ENCODE measurements at regions not wholly inside any gene's neighbourhood (a gene's known extent, or its start where the extent isn't known, plus 50 kb on each side); places are given as distances from the start of the nearest gene placed in this dataset.
"Not testable (repeated sequence)": the region's sequence is repeated elsewhere in the genome, so short reads cannot be mapped to it uniquely, and the experiment has no call there.

GRCh38 chr11:45385844-45386243, 99.7 kb upstream of the SYT13 start:
- DNase-seq (ENCODE audit: low read depth) = no peak
- in situ Hi-C loops (cut with HindIII; ENCODE audit: low pct_unique_long_range_greater_than_20kb, low sequenced_read_pairs) = no loop called here

GRCh38 chr11:45385423-45385822, 99.3 kb upstream of the SYT13 start:
- DNase-seq (ENCODE audit: low read depth) = no peak
- in situ Hi-C loops (cut with HindIII; ENCODE audit: low pct_unique_long_range_greater_than_20kb, low sequenced_read_pairs) = no loop called here

GRCh38 chr11:45384711-45385241, 98.6 kb upstream of the SYT13 start:
- DNase-seq (ENCODE audit: low read depth) = no peak
- in situ Hi-C loops (cut with HindIII; ENCODE audit: low pct_unique_long_range_greater_than_20kb, low sequenced_read_pairs) = no loop called here

DNA sequence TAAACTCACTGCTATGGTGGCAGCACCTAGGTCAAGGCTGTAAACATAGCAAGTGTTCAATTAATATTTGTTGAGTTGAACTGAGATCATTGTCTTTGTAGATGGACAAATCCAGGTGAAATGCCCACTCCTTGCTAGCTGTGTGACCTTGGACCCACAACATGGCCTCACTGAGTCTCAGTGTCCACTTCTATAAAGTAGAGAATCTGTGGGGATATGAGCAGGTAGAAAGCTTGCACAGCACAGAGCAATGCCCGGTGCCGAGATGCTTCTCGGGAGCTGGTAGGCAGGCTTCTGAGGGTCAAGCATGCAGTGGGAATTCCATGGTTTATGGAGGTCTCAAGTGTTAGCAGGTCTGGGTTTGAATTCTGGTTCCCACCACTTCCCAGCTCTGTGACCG, 97.9 kb upstream of the SYT13 start:
- in situ Hi-C loops (cut with HindIII; ENCODE audit: low pct_unique_long_range_greater_than_20kb, low sequenced_read_pairs) = no loop called here
- no peak for DNase-seq (ENCODE audit: low read depth)

DNA sequence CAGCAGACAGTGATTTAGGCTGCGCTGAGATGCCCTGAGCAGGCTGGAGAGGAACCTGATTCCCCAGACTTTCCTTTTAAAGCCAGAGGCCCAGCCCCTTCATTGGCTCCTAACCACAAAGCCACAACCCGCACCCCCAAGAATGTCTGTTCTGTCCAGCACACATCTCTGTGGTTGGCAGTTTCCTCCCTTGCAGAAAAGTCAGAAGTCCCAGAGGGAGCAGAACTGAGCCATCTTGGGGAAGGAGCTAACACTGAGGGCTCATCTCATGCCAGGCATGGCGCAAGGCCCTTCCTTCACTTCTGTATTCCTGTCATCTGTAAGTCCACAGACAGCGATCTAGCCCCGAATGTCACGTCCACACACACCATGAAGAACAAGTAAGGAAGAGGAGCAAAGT, 97.1 kb upstream of the SYT13 start:
- DNase-seq (ENCODE audit: low read depth) = no peak
- in situ Hi-C loops (cut with HindIII; ENCODE audit: low pct_unique_long_range_greater_than_20kb, low sequenced_read_pairs) = no loop called here

GRCh38 chr11:45382133-45382878, 96.2 kb upstream of the SYT13 start:
- in situ Hi-C loops (cut with HindIII; ENCODE audit: low pct_unique_long_range_greater_than_20kb, low sequenced_read_pairs) = no loop called here
- DNase-seq (ENCODE audit: low read depth) = no peak

DNA sequence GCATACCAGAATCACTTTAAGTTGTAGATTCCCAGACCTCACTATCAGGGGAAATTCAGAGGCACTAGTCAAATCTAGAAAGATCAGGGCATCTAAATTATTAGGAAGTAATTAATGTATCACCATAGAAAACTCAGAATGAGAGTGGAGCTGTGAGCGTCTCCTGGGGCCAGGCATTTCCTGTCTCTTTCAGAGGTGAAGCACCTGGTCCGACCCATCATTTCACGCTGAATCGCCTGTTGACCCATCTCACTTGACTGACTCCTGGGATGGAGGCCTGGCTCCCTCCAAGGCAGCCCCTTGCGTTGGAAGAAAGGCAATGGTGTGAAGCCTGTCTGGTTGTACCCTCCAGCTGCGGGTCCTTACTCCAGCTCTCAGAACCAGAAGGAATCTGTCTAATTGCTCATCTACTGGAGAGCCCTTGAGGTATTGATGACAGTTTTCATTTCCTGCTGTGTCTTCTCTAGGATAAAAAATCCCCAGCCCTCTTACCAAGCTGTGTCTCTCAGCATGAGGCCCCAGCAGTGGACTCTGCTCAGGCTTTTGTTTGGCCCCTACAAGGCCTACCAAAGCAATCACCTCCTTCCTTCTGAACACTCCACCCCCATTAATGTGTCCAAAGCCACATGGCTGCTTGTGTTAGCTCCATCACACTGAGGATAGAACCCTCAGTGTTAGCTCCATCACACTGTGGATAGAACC, 93.2 kb upstream of the SYT13 start:
- in situ Hi-C loops (cut with HindIII; ENCODE audit: low pct_unique_long_range_greater_than_20kb, low sequenced_read_pairs) = no loop called here
- no peak for DNase-seq (ENCODE audit: low read depth)

GRCh38 chr11:45378516-45378915, 92.4 kb upstream of the SYT13 start:
- in situ Hi-C loops (cut with HindIII; ENCODE audit: low pct_unique_long_range_greater_than_20kb, low sequenced_read_pairs) = no loop called here
- DNase-seq (ENCODE audit: low read depth) = no peak

GRCh38 chr11:45374653-45375059, 88.5 kb upstream of the SYT13 start:
- DNase-seq (ENCODE audit: low read depth) = no peak
- in situ Hi-C loops (cut with HindIII; ENCODE audit: low pct_unique_long_range_greater_than_20kb, low sequenced_read_pairs) = no loop called here

- no peak for DNase-seq (ENCODE audit: low read depth)
- in situ Hi-C loops (cut with HindIII; ENCODE audit: low pct_unique_long_range_greater_than_20kb, low sequenced_read_pairs) = no loop called here
Observed at GRCh38 chr11:45374130-45374529, 88.0 kb upstream of the SYT13 start.

- in situ Hi-C loops (cut with HindIII; ENCODE audit: low pct_unique_long_range_greater_than_20kb, low sequenced_read_pairs) = no loop called here
- no peak for DNase-seq (ENCODE audit: low read depth)
Observed at GRCh38 chr11:45373506-45374035, 87.4 kb upstream of the SYT13 start.

DNA sequence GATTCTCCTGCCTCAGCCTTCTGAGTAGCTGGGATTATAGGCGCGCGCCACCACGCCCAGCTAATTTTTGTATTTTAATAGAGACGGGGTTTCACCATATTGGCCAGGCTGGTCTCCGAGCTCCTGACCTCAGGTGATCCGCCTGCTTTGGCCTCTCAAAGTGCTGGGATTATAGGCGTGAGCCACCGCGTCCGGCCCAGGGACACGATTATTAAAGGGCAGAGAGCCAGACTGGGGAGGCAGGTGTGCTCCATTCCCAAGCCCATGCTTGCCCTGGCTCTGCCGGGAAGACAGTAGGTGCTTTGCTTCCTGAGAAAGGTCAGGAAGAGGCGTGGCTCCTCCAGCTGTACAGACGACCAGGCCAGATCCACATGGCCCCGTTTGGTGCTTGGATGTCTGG, 86.3 kb upstream of the SYT13 start:
- in situ Hi-C loops (cut with HindIII; ENCODE audit: low pct_unique_long_range_greater_than_20kb, low sequenced_read_pairs); DNase-seq (ENCODE audit: low read depth): not testable (repeated sequence)

- in situ Hi-C loops (cut with HindIII; ENCODE audit: low pct_unique_long_range_greater_than_20kb, low sequenced_read_pairs) = no loop called here
- peak; percentile 43 for DNase-seq (ENCODE audit: low read depth)
Observed at GRCh38 chr11:45371251-45372115, 85.3 kb upstream of the SYT13 start.

DNA sequence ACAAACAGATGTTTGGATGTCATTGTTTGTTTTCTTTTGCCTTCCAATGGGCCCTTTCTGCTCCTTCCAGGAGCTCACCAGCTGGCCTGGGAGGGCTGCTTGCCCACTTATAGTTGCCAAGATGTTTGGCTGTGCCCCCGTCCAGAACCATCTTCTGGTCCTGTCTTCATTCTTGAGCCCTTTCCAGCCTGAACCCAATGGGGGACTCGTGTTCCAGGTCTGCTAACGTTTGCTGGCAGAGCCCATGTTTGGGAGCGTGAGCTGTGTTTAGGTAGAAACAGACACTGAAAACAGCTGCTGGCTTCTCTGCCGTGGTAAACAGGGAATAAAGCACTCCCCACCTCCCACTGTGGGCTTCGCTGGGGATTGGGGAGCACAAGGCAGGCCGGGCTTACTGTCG, 83.2 kb upstream of the SYT13 start:
- in situ Hi-C loops (cut with HindIII; ENCODE audit: low pct_unique_long_range_greater_than_20kb, low sequenced_read_pairs) = no loop called here
- DNase-seq (ENCODE audit: low read depth) = no peak

DNA sequence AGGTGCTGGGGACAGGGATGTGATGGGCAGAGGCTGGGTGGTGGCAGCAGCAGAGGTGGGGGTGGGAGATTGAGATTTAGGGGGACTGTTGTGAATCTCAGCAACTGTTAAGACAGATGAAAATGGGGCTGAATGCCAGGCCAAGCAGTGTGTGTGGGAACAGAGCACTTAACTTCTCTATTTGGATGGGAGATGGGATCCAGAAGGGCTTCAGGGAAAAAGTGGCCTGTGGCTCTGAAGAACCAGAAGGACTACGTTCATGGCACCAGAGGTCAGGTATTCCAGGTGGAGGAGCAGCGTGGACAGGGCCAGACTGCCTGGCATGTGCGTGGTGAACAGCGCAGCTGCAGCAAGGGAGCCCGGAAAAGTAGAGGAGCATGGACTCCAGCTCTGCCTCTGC, 82.6 kb upstream of the SYT13 start:
- DNase-seq (ENCODE audit: low read depth) = no peak
- in situ Hi-C loops (cut with HindIII; ENCODE audit: low pct_unique_long_range_greater_than_20kb, low sequenced_read_pairs) = no loop called here

- no peak for DNase-seq (ENCODE audit: low read depth)
- in situ Hi-C loops (cut with HindIII; ENCODE audit: low pct_unique_long_range_greater_than_20kb, low sequenced_read_pairs) = no loop called here
Observed at GRCh38 chr11:45366619-45367190, 80.6 kb upstream of the SYT13 start.

DNA sequence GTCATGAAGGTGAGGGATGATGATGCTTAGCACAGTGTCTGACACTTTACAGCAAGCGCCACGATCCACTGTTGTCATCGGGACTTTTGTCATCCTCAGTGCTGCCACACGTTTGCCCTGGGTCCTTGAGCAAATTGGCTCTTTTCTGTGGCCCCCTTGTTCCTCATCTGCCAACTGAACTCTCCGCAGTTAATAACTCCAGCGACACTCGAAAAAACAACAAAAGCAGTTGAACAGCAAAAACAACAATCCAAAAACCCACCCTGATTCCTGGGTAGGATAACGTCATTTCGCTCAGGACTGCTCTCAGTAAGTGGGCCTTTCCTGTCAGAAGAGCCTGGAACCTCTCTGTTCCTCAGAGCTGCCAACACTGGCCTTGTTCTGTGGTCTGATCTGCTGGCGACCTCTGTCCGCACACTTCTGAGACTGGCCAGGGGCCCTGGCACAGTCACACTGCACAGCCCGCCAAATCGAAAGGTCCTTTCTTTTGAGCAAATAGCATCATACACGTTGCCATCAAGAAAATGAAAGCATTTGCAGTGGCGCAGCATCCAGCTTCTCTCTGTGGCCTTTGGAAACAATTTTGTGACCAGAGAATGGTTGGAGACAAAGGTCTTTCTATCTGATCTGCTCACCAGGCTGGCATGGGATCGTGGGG, 79.9 kb upstream of the SYT13 start:
- in situ Hi-C loops (cut with HindIII; ENCODE audit: low pct_unique_long_range_greater_than_20kb, low sequenced_read_pairs) = no loop called here
- no peak for DNase-seq (ENCODE audit: low read depth)

DNA sequence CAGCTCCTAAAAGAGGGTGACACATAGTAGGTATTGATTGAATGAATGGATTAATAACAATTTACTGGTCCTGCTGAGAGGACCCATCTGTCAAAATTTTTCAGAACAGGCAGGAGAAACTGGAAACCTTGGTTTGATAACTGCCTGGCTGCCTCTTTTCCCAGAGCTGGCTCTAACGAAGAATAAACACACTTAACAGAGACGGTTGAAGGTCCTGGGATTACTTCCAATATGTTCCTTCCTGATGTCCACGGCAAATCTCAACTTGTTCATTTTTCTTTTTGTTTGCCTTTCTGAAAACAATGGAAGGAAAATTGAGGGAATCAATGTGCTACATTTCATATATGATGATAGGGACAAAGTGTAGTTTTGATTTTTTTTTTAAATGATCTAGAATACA, 76.5 kb upstream of the SYT13 start:
- no peak for DNase-seq (ENCODE audit: low read depth)
- in situ Hi-C loops (cut with HindIII; ENCODE audit: low pct_unique_long_range_greater_than_20kb, low sequenced_read_pairs) = no loop called here
